HG03095 (cell line): ENCODE measurements at regions not wholly inside any gene's neighbourhood (a gene's known extent, or its start where the extent isn't known, plus 50 kb on each side); places are given as distances from the start of the nearest gene placed in this dataset.

Experiments used
- ATAC-seq: cut with Tn5 transposase; IDR thresholded peaks from one replicate; pipeline ENCODE4 v1.9.1; 2021; ENCODE audit warnings: moderate library complexity; ENCODE audit not compliant: unreplicated experiment

DNA sequence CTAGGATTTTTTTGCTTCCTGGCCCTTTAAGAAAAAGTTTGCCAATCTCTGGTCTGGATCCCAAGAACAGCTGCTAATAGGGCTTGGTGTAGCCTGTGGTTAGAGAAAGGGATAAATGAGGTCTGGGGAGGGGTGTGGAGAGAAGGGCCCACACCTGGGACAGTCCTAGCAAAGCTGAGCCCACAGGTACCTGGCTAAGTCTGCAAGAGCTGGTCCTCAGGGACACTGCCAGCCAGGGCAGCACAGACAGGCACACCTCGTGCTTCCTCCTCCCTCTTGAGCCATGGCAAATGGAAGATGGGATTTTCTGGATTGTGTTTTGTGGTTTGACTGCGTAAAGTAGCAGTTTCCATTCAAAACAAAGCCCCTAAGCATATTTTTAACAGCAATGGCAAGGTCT lies 217.5 kb downstream of the SOX9 start:
- no peak for ATAC-seq

DNA sequence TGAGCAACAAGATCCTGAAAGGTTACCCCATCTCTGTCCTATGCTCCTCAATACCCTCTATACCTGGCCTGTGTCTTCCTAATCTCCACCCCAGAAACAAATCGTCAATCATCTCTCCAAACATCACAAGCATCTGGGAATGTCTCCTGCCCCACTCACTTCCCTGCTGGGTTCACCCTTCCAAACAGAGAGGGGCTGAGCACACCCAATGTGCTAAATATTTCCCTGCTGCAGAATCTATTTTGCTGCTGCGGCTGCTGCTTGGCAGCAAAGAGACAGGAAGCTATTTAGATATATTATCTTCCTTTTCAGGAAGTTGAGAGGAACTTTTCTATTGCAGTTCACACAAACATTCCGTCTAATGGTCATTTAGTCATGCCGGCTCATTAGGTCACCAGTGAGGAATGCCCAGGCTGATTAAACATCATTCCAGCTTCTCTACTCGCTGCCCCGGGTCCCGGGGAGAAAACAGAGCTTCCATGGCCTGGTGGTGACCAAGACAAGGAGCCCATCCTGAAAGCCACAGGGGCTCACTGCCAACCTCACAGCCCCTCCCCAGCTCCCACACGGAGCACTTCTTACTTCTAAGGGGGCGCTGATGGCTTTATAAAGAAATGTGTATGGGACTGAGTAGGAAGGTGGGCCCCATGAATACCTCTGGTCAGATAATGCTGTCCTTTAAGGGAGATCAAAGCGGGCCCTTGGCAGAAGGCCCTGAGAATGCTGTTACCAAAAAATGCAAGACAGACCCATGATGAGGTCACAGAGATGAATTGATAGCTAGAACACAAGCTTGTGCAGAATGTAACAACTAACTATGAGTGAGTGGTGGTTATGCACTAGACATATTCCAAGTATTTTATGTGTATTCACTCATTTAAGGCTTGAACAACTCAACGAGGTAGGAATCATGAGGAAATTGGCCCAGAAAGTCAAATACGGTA lies 218.3 kb downstream of the SOX9 start:
- ATAC-seq: no peak

DNA sequence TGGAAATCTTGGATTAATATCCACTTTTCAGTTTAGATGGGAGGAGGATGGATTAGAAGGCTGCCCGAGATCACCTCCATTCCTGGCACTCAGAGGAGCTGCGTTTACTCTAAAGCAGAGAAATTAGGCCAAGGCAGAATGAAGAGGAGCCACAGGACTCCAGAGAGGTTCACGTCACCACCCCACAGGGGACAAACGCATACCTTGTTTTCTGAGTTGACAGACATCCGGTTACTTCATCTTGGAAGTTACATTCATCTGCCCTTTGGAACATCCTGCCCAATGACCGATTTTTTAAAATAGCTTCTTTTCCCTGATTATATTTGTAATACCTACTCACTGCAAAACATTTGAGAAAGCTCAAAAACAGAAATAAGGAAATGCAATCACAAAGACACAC lies 220.0 kb downstream of the SOX9 start:
- ATAC-seq: no peak

DNA sequence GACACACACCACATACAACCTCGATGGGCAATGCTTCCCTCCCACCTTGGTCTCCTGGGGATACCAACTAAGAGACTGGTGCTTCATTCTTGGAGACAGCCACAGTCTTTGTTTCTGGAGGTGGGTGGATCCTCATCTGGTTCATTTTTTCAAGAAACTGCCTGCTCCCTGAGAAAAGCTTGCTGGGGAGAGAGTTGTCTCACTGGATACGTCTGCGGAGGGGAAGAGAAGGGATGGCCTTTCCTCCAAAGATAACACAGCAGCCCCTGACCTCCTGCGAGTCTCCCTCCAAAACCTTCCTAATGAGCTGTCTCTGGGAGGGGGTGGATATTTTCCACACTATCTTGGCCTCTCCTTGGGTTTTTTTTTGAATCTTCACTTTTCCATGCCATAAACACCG lies 221.2 kb downstream of the SOX9 start:
- ATAC-seq: no peak

DNA sequence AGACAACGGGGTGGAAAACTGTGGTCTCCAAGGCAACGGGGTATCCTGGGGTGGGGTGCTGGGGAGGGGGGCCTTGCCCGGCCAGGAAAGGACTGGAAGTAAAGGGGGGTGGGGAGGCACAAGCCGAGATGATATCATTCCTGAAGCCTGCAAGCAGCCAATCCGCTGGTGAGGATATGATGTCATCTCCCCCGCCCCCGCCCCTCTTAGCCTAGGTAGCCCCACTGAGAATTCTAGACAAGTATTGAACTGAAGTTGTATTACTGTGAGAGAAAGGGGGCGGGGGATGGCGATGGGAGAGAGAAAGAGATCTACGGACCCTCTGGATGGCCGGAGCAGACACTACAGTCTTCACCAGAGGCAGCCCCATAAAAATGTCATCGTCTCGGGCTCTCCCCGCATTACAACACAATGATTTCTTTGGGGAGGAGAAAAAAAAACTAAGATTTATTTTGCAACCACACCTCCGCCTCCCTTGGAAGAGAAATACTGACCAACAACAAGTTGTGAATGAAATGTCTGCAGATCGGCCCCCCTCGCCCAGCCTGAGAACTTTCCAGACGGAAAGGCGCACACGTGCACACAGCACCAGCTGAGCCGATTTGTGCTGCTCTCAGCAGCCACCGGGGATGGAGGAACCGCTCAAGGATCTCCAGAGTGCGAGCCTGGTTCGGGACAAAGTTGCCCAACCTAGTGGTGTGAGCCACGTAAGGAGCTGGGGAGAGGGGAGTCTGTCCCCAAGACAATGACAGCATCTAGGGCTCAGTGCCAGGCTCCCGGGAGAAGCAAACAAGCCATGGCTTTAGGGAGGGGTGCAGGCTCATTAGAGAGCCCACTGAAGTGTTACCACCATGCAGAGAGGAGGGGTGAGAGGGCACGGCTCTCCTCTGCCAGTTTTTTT lies 222.1 kb downstream of the SOX9 start:
- no peak for ATAC-seq

DNA sequence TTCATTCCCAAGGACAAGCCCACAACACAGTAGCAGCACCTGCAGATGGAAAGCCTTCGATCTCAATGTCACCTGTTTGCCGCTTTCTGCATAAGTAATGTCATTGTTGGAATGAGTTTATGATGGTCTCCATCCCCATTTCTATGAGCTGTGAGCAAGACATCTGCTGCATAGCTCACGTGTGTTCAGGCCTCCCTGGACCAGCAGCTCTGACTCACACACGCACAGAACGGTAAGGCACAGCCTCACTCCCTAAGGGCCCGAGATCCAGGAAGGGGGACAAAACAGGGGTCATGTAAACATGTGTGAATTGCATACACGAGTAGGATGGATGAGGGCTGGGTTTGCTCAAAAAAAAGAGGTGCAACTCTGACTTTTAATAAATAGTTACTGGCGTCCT lies 223.1 kb downstream of the SOX9 start:
- no peak for ATAC-seq

DNA sequence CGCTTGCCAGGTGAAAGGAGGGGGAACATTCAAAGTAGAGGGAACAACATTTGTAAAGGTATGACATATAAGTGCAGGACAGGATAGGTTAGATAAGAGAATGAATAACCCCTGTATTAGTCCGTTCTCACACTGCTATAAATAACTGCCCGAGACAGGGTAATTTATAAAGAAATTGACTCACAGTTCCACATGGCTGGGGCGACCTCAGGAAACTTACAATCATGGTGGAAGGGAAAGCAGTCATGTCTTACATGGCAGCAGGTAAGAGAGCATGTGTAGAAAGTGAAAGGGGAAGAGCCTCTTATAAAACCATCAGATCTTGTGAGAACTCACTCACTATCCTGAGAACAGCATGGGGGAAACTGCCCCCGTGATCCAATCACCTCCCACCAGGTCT lies 223.8 kb downstream of the SOX9 start:
- ATAC-seq: no peak

DNA sequence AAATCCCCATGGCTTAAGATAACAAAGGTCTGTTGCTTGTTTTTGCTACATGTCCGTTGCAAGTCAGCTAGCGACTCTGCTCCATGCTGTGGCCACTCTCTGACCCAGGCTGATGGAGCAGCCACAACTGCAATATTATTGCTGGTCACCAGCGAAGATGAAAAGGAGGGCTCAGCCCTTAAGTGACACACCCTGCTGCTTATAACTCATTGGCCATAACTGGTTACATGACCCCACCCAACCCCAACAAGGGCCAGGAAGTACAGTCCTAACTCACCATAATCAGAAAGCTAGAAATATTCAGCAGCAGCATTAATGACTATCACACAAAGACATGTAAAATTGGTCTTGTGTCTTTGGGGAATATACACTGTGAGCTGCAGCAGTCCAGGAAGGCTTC lies 224.3 kb downstream of the SOX9 start:
- no peak for ATAC-seq

DNA sequence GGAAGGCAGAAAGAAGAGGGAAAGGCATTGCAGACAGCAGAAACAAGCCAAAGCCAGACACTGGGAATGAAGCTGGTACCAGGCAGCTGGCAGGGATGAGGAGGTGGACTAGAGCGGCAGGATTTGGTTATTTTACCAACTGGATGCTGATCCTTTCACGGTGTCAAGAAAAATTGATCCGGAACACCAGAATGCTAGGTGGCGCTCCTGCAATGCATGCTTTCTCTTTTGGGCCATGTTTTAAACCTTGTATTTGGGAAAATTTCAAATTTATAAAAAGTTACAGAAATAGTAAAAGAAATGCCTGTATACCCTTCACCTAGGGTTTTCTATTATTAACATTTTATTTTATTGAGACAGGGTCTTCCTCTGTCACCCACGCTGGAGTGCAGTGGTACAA lies 224.7 kb downstream of the SOX9 start:
- ATAC-seq: no peak

DNA sequence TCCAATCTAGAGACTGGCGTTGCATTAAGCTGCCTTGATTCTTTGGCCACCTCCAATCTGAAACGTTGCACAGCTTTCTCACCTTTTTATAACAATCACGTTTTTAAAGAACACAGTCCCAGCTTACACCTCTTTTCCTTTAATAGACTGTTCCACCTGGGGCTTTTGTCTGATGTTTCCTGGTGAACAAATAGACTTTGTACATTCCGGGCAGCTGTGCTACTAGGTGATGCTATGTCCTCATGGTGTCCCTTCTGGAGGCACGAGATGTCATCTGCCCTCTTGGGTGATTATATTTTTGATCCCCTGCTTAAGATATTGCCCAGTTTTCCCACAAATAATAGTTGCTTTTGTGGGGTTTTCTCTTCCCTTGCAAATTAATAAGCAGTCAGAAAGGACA lies 225.5 kb downstream of the SOX9 start:
- ATAC-seq: no peak

DNA sequence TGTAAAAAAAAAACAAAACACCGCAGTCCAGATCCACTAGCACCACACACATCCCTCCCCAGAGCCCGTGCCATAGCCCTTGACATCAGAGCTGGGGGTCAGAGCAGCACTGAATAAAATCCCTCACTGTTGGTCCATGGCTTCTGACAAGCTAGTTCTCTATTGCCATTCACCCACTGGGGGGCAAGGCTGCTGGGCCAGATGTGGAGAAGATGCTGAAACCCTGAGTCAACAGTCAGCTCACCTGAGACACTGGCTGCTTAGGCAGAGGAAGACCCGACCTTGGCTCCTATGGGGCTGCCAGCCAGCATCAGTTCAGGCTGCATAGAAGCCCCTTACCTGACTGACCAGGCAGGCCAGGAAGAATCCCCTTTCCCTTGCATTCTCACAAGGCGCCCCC lies 228.2 kb downstream of the SOX9 start:
- no peak for ATAC-seq

DNA sequence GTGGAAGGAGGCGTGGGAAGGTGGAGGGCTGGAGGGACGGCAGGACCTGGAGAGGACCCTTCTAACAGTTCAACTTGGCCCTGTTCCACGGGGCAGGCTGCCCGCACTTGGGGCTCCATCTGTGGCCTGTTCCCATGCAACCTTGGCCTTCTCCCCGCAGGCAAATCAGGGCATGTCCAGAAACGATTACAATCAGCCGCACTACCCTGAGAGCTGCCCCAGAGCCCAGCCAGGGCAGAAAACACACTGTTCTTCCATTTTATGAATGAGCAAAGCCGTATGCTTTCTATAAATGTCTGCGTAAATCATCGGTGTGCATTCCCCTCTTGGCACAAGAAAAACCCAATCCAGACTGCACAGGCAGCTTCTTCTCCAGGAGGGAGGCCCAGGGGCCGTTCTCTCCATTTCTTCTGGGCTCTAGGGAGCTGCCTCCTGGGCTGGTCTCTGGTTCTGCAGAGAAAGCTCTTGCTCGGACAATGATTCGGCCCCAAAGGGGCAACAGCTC lies 228.7 kb downstream of the SOX9 start:
- ATAC-seq: no peak

DNA sequence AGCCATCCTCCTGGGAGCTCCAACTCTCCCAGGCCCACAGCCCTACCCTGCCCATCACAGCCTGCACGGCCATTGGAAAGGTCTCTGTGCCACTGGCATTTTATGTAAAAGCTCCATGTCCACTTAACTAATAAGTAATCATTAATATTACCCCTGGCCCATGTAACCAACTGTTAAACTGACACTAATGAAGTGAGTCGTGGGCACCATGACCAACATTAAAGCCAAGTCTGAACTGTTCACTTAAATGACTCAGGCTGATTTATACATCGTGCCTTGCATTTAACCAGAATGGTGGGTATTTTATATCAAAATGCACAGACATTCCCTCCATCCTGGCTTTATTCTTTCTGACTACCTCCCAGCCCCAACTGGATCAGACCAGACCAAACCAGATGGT lies 229.3 kb downstream of the SOX9 start:
- no peak for ATAC-seq

DNA sequence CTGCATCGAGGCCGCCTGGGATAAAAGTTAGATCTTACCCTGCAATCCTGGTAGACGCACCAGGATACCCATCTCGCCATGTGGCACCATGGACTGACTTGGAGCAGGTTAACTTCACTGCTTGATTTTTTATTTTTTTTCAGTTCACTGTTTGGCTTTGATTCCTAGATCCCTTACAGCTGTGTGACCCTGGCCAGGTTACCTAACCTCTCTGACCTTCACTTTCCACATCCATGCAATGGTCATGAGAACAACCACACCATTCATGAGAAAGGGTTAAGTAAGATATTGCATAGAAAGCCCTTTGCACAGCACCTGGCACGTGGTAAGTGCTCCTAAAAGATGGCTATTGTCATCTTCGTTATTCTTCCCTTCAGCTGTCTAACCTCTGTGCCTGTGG lies 230.5 kb downstream of the SOX9 start:
- ATAC-seq: no peak

DNA sequence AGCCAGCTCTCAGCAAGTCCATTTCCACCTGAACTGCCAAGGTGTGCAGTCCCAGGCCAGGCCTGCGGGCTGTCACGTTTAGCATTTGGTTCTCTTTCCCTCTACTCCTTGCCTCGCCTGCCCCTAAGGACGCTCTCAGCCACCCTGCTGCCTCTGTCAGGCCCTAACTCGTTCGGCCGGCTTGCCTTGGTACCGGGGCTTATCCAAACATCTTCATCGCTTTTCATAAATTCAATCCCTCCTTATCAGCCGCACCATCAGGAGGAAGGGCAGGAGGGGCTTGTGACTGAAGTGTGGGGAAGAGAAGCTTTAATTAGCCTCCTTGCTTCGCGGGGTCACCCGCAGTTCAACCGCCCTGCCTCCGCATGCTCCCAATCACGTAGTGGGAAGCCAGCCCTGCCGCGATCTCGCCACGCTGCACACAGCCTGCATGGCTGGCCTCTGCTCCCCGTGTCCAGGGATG lies 231.1 kb downstream of the SOX9 start:
- ATAC-seq: no peak

DNA sequence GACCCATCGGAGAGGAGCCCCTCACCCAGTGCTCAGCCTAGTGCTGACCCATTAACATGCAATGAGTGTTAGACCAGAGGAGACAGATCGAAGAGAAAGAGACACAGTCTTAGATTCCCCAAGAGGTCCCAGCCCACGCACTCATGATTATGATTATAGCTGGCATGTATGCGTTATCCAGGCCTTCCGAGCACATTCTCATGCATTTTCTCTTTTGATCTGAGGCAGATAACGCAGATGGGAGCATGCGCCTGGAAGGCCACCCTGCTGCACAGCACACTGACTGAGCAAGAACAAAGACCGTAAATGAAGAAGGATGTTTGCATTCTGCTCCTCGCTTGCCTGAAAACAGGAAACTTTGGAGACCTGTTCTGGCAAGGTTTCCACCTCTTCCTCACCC lies 232.7 kb downstream of the SOX9 start:
- no peak for ATAC-seq

DNA sequence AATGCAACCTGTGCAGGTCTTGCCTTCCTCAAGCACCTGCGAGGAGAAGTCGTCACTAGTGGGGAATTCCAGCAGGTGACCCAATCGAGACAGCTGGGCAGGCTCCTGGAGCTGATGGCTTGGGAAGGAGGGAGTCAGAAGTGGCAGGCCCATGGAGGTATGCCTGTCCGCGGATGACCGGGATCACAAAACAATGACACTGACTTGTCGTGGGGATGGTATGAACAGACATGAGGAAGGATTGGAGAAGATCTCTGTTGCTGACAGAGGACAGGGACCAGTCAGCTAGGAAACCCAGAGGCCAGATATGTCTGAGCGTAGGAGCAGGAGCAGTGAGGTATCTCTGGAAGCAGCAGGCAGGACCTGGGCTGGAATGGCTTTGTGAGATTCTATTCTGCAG lies 233.3 kb downstream of the SOX9 start:
- ATAC-seq: no peak

DNA sequence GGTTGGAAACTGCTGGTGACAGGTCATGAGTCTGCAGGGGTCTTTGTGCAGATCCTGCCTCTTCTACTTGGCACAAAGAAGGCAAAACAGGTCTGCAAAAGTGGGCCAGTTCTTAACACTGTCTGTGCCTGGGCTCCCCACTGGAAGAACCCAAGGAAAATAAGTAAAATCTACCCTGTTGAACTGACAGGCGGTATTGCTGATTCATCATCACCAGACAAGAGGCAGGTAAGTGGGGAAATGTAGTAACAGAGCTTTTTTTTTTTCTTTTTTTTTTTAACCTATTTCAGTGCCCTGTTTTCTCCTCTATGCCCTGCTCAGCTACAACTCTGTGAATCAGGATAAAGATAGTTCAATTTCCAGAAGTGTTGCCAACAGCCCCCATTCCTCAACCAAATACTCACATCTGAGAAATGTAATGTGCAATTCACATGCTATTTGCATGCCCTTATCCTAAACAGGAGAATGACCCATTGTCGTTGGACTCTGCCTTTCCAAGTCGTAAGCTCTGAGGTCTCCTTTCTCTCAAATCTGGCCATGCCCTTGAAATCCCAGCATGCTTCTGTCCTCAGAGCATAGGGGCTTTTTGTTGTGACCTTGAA lies 237.0 kb downstream of the SOX9 start:
- no peak for ATAC-seq

DNA sequence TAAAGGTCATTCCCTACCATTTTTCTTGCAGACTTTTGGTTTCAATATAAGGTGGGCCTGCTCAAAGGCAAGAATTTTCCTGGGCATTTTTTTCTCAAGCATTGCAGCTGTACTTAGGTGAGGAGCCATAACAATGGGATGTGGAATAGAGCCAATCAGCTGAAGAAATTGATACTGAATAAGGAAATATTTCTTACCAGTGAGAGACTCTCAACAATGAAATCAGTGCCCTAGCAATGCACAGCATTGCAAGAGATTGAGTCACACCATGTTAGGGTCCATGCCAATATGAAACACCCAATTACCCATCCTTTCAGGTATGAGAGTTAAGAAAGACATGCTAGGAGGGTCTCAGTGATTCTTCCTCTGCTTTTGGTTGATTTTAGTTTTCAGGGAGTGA lies 237.6 kb downstream of the SOX9 start:
- no peak for ATAC-seq

DNA sequence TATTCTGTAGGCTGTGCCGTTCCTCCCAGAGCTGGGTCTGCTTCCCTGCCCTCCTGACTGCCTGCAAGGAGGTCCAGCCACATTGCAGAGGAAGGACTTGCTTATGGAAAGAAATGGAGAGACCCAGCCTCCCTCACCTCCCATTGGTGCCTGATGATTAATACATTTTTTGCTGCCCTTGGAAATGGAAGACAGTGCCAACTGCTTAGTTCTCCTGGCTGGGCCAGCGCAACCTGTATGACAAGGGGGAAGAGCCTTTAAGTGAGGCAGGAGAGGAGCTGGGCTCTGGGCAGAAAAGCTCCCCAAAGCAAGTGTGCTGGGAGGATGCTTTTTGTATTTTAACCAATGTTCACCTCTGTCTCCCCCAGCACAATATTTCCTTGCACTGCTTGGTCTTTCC lies 238.5 kb downstream of the SOX9 start:
- ATAC-seq: no peak

DNA sequence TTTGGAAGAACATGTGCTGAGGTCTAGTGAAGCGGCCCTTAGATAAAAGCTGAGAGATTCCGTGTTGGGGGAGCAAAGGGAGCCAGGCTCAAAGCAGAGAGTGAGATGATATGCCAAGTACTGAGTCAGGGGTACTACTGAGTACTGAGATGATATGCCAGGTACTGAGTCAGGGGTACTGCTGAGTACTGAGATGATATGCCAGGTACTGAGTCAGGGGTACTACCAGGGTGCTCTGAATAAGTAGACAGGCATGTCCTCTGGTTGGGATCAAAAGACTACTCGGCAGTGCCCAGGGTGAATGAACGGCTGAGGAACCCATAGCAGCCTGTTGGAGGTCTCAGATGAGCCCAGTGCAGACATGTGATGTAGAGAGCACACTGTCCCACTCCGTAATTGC lies 239.0 kb downstream of the SOX9 start:
- no peak for ATAC-seq
